ENCODE measurements at regions not wholly inside any gene's neighbourhood (a gene's known extent, or its start where the extent isn't known, plus 50 kb on each side); places are given as distances from the start of the nearest gene placed in this dataset.

GRCh38 chr20:54869765-54870164, 394.4 kb downstream of the DOK5 start:
- Histone ChIP-seq H3K27ac (ENCODE audit: low read length, poor library complexity, severe bottlenecking) (no peak overlapping the region), H3K23ac (ENCODE audit: low read length in 2 of 2) (no peak overlapping the region)
- no peak for DNase-seq

GRCh38 chr20:54865273-54865672, 389.9 kb downstream of the DOK5 start:
- Histone ChIP-seq H3K4me2 (ENCODE audit: low read length, poor library complexity, severe bottlenecking) (no peak overlapping the region), H3K4me3 (ENCODE audit: insufficient read depth in 1 of 2, low read depth in 1 of 2, low read length in 2 of 2) (no peak overlapping the region), H3K36me3 (ENCODE audit: control insufficient read depth in 1 of 2, insufficient read depth in 2 of 2, low read depth in 1 of 2, low read length in 2 of 2) (no peaks in the 10 kb centered on the region), H2BK12ac (ENCODE audit: low read length in 2 of 2) (no peak overlapping the region), H3K4me1 (ENCODE audit: control insufficient read depth, insufficient read depth, low read depth, low read length) (no peaks in the 10 kb centered on the region), H4K8ac (ENCODE audit: low read length) (no peak overlapping the region), H2BK5ac (ENCODE audit: low read depth, low read length, poor library complexity, severe bottlenecking) (no peak overlapping the region), H3K79me1 (replicated peaks; ENCODE audit: low read length, poor library complexity, severe bottlenecking) (no peaks in the 10 kb centered on the region), H3K9me3 (ENCODE audit: control insufficient read depth, low read length) (no peaks in the 10 kb centered on the region), H3K27ac (ENCODE audit: low read length, poor library complexity, severe bottlenecking) (no peak overlapping the region), H3K23ac (ENCODE audit: low read length in 2 of 2) (no peak overlapping the region), H3K4ac (ENCODE audit: low read depth in 1 of 2, low read length in 2 of 2) (no peak overlapping the region), H2BK15ac (ENCODE audit: low read depth, poor library complexity, severe bottlenecking) (no peak overlapping the region), H3K9ac (ENCODE audit: low read length) (no peak overlapping the region), H3K14ac (ENCODE audit: low read length in 2 of 2) (no peak overlapping the region), H2AFZ (ENCODE audit: low read depth, low read length) (no peak overlapping the region), H2BK120ac (ENCODE audit: low read depth, low read length) (no peak overlapping the region), H3K18ac (ENCODE audit: low read depth in 1 of 2, low read length in 2 of 2) (no peak overlapping the region), H2AK5ac (ENCODE audit: low read length, severe bottlenecking) (no peak overlapping the region), H4K91ac (ENCODE audit: low read length) (no peak overlapping the region), H3K27me3 (ENCODE audit: control insufficient read depth in 1 of 2, insufficient read depth in 1 of 2, low read length in 2 of 2) (no peaks in the 10 kb centered on the region)
- WGBS: 66% methylated on average over 3 of the region's 4 CpGs
- DNase-seq: no peak

More at GRCh38 chr20:54869765-54870164, 394.4 kb downstream of the DOK5 start:
- Histone ChIP-seq H3K4me1 (ENCODE audit: control insufficient read depth, insufficient read depth, low read depth, low read length) (no peaks in the 10 kb centered on the region), H2BK120ac (ENCODE audit: low read depth, low read length) (no peak overlapping the region), H3K27me3 (ENCODE audit: control insufficient read depth in 1 of 2, insufficient read depth in 1 of 2, low read length in 2 of 2) (no peaks in the 10 kb centered on the region), H4K91ac (ENCODE audit: low read length) (no peak overlapping the region), H2AK5ac (ENCODE audit: low read length, severe bottlenecking) (no peak overlapping the region), H3K79me1 (replicated peaks; ENCODE audit: low read length, poor library complexity, severe bottlenecking) (no peaks in the 10 kb centered on the region), H2AFZ (ENCODE audit: low read depth, low read length) (no peak overlapping the region), H3K18ac (ENCODE audit: low read depth in 1 of 2, low read length in 2 of 2) (no peak overlapping the region), H2BK15ac (ENCODE audit: low read depth, poor library complexity, severe bottlenecking) (no peak overlapping the region), H2BK12ac (ENCODE audit: low read length in 2 of 2) (no peak overlapping the region), H3K4ac (ENCODE audit: low read depth in 1 of 2, low read length in 2 of 2) (no peak overlapping the region), H3K4me3 (ENCODE audit: insufficient read depth in 1 of 2, low read depth in 1 of 2, low read length in 2 of 2) (no peak overlapping the region), H4K8ac (ENCODE audit: low read length) (no peak overlapping the region), H3K14ac (ENCODE audit: low read length in 2 of 2) (no peak overlapping the region), H3K36me3 (ENCODE audit: control insufficient read depth in 1 of 2, insufficient read depth in 2 of 2, low read depth in 1 of 2, low read length in 2 of 2) (no peaks in the 10 kb centered on the region), H3K4me2 (ENCODE audit: low read length, poor library complexity, severe bottlenecking) (no peak overlapping the region), H2BK5ac (ENCODE audit: low read depth, low read length, poor library complexity, severe bottlenecking) (no peak overlapping the region), H3K9ac (ENCODE audit: low read length) (no peak overlapping the region), H3K9me3 (ENCODE audit: control insufficient read depth, low read length) (no peaks in the 10 kb centered on the region)
- 50% methylated on average over 2 of the region's 3 CpGs for WGBS

- H3K9ac ChIP-seq (ENCODE audit: low read length): no peak overlapping the region
- H3K9me3 ChIP-seq (ENCODE audit: control insufficient read depth, low read length): no peaks in the 10 kb centered on the region
- WGBS: 86% methylated on average over 3 of the region's 4 CpGs
- no peak overlapping the region for H4K91ac ChIP-seq (ENCODE audit: low read length)
- H2AFZ ChIP-seq (ENCODE audit: low read depth, low read length): no peak overlapping the region
- H2BK5ac ChIP-seq (ENCODE audit: low read depth, low read length, poor library complexity, severe bottlenecking): no peak overlapping the region
- H3K14ac ChIP-seq (ENCODE audit: low read length in 2 of 2): no peak overlapping the region
- no peak overlapping the region for H2BK12ac ChIP-seq (ENCODE audit: low read length in 2 of 2)
- H3K27ac ChIP-seq (ENCODE audit: low read length, poor library complexity, severe bottlenecking): no peak overlapping the region
- H2BK120ac ChIP-seq (ENCODE audit: low read depth, low read length): no peak overlapping the region
- no peak overlapping the region for H3K23ac ChIP-seq (ENCODE audit: low read length in 2 of 2)
- no peak overlapping the region for H3K4me3 ChIP-seq (ENCODE audit: insufficient read depth in 1 of 2, low read depth in 1 of 2, low read length in 2 of 2)
- H2AK5ac ChIP-seq (ENCODE audit: low read length, severe bottlenecking): no peak overlapping the region
- H2BK15ac ChIP-seq (ENCODE audit: low read depth, poor library complexity, severe bottlenecking): no peak overlapping the region
- DNase-seq: no peak
- no peak overlapping the region for H3K18ac ChIP-seq (ENCODE audit: low read depth in 1 of 2, low read length in 2 of 2)
- H3K36me3 ChIP-seq (ENCODE audit: control insufficient read depth in 1 of 2, insufficient read depth in 2 of 2, low read depth in 1 of 2, low read length in 2 of 2): no peaks in the 10 kb centered on the region
- H3K4me1 ChIP-seq (ENCODE audit: control insufficient read depth, insufficient read depth, low read depth, low read length): no peaks in the 10 kb centered on the region
- no peaks in the 10 kb centered on the region for H3K27me3 ChIP-seq (ENCODE audit: control insufficient read depth in 1 of 2, insufficient read depth in 1 of 2, low read length in 2 of 2)
- no peaks in the 10 kb centered on the region for H3K79me1 ChIP-seq (replicated peaks; ENCODE audit: low read length, poor library complexity, severe bottlenecking)
- no peak overlapping the region for H3K4me2 ChIP-seq (ENCODE audit: low read length, poor library complexity, severe bottlenecking)
- no peak overlapping the region for H3K4ac ChIP-seq (ENCODE audit: low read depth in 1 of 2, low read length in 2 of 2)
- no peak overlapping the region for H4K8ac ChIP-seq (ENCODE audit: low read length)
Measured at GRCh38 chr20:54860716-54861115, 385.3 kb downstream of the DOK5 start.

DNA sequence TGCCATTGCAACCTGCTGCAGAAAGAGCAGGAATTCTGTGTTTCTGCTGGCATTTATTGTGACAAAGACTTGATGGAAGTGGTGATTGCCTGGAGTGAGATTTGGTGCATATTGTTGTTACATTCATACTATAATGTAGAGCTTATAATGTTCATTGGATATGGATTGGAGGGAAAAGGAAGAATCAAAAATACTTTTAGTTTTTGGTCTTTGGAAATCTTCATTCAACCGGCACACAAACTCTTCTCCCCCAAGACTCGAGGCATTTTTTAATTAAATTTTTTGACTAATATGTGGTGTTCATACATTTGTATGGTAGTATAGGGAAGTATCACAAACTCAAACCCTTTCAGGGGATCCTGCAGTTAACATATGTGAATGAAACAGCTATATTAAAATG, 380.8 kb downstream of the DOK5 start:
- H3K9ac ChIP-seq (ENCODE audit: low read length): no peak overlapping the region
- no peaks in the 10 kb centered on the region for H3K36me3 ChIP-seq (ENCODE audit: control insufficient read depth in 1 of 2, insufficient read depth in 2 of 2, low read depth in 1 of 2, low read length in 2 of 2)
- no peak overlapping the region for H3K4me2 ChIP-seq (ENCODE audit: low read length, poor library complexity, severe bottlenecking)
- H2BK12ac ChIP-seq (ENCODE audit: low read length in 2 of 2): no peak overlapping the region
- no peaks in the 10 kb centered on the region for H3K79me1 ChIP-seq (replicated peaks; ENCODE audit: low read length, poor library complexity, severe bottlenecking)
- H2BK15ac ChIP-seq (ENCODE audit: low read depth, poor library complexity, severe bottlenecking): no peak overlapping the region
- no peak overlapping the region for H3K27ac ChIP-seq (ENCODE audit: low read length, poor library complexity, severe bottlenecking)
- no peak overlapping the region for H3K4me3 ChIP-seq (ENCODE audit: insufficient read depth in 1 of 2, low read depth in 1 of 2, low read length in 2 of 2)
- H4K91ac ChIP-seq (ENCODE audit: low read length): no peak overlapping the region
- H3K18ac ChIP-seq (ENCODE audit: low read depth in 1 of 2, low read length in 2 of 2): no peak overlapping the region
- no peak overlapping the region for H2AFZ ChIP-seq (ENCODE audit: low read depth, low read length)
- H3K23ac ChIP-seq (ENCODE audit: low read length in 2 of 2): no peak overlapping the region
- no peak overlapping the region for H2BK120ac ChIP-seq (ENCODE audit: low read depth, low read length)
- no peaks in the 10 kb centered on the region for H3K9me3 ChIP-seq (ENCODE audit: control insufficient read depth, low read length)
- H3K4me1 ChIP-seq (ENCODE audit: control insufficient read depth, insufficient read depth, low read depth, low read length): no peaks in the 10 kb centered on the region
- H2AK5ac ChIP-seq (ENCODE audit: low read length, severe bottlenecking): no peak overlapping the region
- H3K27me3 ChIP-seq (ENCODE audit: control insufficient read depth in 1 of 2, insufficient read depth in 1 of 2, low read length in 2 of 2): no peaks in the 10 kb centered on the region
- H2BK5ac ChIP-seq (ENCODE audit: low read depth, low read length, poor library complexity, severe bottlenecking): no peak overlapping the region
- H4K8ac ChIP-seq (ENCODE audit: low read length): no peak overlapping the region
- WGBS: no CpG with 5 or more reads among the region's 2 CpGs
- no peak overlapping the region for H3K14ac ChIP-seq (ENCODE audit: low read length in 2 of 2)
- H3K4ac ChIP-seq (ENCODE audit: low read depth in 1 of 2, low read length in 2 of 2): no peak overlapping the region
- DNase-seq: no peak

All from mesenchymal stem cell (in vitro differentiated cells and primary cell).